Stimulated activated CD4-positive, alpha-beta T cell treated with anti-CD3 and anti-CD28 coated beads, Interleukin-4, amount 100 ng/mL, for 48 hours (primary cell): ENCODE measurements at regions not wholly inside any gene's neighbourhood (a gene's known extent, or its start where the extent isn't known, plus 50 kb on each side); places are given as distances from the start of the nearest gene placed in this dataset.
"Not testable (repeated sequence)": the region's sequence is repeated elsewhere in the genome, so short reads cannot be mapped to it uniquely, and the experiment has no call there.

Experiments used
- DNase-seq, 2 donors: peaks; one replicate each; pipeline ENCODE4 v3.0.0-alpha.2; 2020; ENCODE audit warnings: low read depth in 2 of 2

- DNase-seq = no peak
These were observed 299.6 kb upstream of the MBL2 start for GRCh38 chr10:53072144-53072543.

GRCh38 chr10:53071505-53072125 is 299.0 kb upstream of the MBL2 start:
- DNase-seq = no peak

- no peak for DNase-seq
These were observed 296.4 kb upstream of the MBL2 start for GRCh38 chr10:53069013-53069412.

GRCh38 chr10:53064614-53065013 is 292.0 kb upstream of the MBL2 start:
- no peak for DNase-seq

GRCh38 chr10:53063805-53064204 is 291.2 kb upstream of the MBL2 start:
- no peak for DNase-seq

GRCh38 chr10:53052521-53053164 is 280.1 kb upstream of the MBL2 start:
- no peak for DNase-seq

- DNase-seq = no peak
These were observed 272.7 kb upstream of the MBL2 start for GRCh38 chr10:53045315-53045714.

- DNase-seq = not testable (repeated sequence)
These were observed 263.2 kb upstream of the MBL2 start for GRCh38 chr10:53035823-53036222.

GRCh38 chr10:53033396-53033795 is 260.8 kb upstream of the MBL2 start:
- DNase-seq = no peak

GRCh38 chr10:53029872-53030849 is 257.6 kb upstream of the MBL2 start:
- not testable (repeated sequence) for DNase-seq

- no peak for DNase-seq
These were observed 256.9 kb upstream of the MBL2 start for GRCh38 chr10:53029449-53029848.

- DNase-seq = not testable (repeated sequence)
These were observed 253.2 kb upstream of the MBL2 start for GRCh38 chr10:53025765-53026164.

- no peak for DNase-seq
These were observed 252.7 kb upstream of the MBL2 start for GRCh38 chr10:53025172-53025711.

- DNase-seq = no peak
These were observed 250.8 kb upstream of the MBL2 start for GRCh38 chr10:53023411-53023810.

GRCh38 chr10:53022611-53023088 is 250.1 kb upstream of the MBL2 start:
- DNase-seq = no peak

GRCh38 chr10:53013201-53013810 is 240.7 kb upstream of the MBL2 start:
- no peak for DNase-seq

GRCh38 chr10:53009961-53010907 is 237.7 kb upstream of the MBL2 start:
- no peak for DNase-seq

- DNase-seq = no peak
These were observed 234.9 kb upstream of the MBL2 start for GRCh38 chr10:53007527-53007842.

GRCh38 chr10:53006663-53007526 is 234.3 kb upstream of the MBL2 start:
- DNase-seq = no peak
